ENCODE measurements at regions not wholly inside any gene's neighbourhood (a gene's known extent, or its start where the extent isn't known, plus 50 kb on each side); places are given as distances from the start of the nearest gene placed in this dataset.

DNA sequence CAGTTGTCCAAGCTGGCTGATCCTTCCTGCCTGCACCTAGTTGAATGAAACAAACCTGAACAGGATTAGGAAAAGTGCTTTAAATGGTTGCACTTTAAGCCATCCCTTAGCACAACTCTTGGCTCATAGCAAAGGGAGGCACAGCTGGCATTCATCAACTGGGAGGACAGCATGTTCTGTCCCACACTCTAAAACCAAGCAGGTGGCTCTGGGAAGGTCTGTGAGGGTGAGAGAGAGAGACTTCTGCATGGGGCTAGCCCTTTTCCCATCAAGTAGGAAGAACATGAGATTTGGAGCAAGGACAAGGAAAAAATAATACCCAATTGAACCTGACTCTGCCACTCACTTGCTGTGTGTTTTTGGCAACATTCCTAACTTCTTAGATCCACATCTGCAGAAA is 140.9 kb upstream of the CCL2 start:
- no peak overlapping the region for H3K9ac ChIP-seq (ENCODE audit: low read depth in 1 of 2, low read length in 2 of 2)
- H3K4me1 ChIP-seq (ENCODE audit: control insufficient read depth in 4 of 4, insufficient read depth in 4 of 4, low read length in 3 of 4), result peaks cover 2 to 13% (median 10%) of the 10 kb centered on the region in 4 donors
- no peaks in the 10 kb centered on the region for H3K27me3 ChIP-seq (ENCODE audit: control insufficient read depth in 4 of 4, insufficient read depth in 4 of 4, low read length in 3 of 4)
- H3K9me3 ChIP-seq (ENCODE audit: control insufficient read depth in 4 of 4, low read length in 3 of 4), result no peaks in the 10 kb centered on the region
- no peaks in the 10 kb centered on the region for H3K36me3 ChIP-seq (ENCODE audit: control insufficient read depth in 4 of 4, insufficient read depth in 3 of 4, low read depth in 1 of 4, low read length in 3 of 4)
- no peak for DNase-seq (ENCODE audit: low spot score)
- TF ChIP-seq NR2F2 (IDR thresholded peaks at IDR 0.05) (no peak), SP1 (IDR thresholded peaks at IDR 0.05) (no peak), RAD21 (IDR thresholded peaks at IDR 0.05) (no peak), FOXA2 (IDR thresholded peaks at IDR 0.05) (no peak), JUND (IDR thresholded peaks at IDR 0.05) (no peak), EGR1 (IDR thresholded peaks at IDR 0.05; ENCODE audit: low read depth in 2 of 2) (no peak), GABPA (IDR thresholded peaks at IDR 0.05 in 1 of 2, conservative IDR thresholded peaks at IDR 0.05 in 1 of 2) (no peak), RXRA (IDR thresholded peaks at IDR 0.05) (no peak), HNF4G (IDR thresholded peaks at IDR 0.05) (no peak), YY1 (IDR thresholded peaks at IDR 0.05) (no peak), HNF4A (conservative IDR thresholded peaks at IDR 0.05) (no peak), TAF1 (conservative IDR thresholded peaks at IDR 0.05) (no peak), FOXA1 (IDR thresholded peaks at IDR 0.05) (no peak)
- TF ChIP-seq, protein P1, sequence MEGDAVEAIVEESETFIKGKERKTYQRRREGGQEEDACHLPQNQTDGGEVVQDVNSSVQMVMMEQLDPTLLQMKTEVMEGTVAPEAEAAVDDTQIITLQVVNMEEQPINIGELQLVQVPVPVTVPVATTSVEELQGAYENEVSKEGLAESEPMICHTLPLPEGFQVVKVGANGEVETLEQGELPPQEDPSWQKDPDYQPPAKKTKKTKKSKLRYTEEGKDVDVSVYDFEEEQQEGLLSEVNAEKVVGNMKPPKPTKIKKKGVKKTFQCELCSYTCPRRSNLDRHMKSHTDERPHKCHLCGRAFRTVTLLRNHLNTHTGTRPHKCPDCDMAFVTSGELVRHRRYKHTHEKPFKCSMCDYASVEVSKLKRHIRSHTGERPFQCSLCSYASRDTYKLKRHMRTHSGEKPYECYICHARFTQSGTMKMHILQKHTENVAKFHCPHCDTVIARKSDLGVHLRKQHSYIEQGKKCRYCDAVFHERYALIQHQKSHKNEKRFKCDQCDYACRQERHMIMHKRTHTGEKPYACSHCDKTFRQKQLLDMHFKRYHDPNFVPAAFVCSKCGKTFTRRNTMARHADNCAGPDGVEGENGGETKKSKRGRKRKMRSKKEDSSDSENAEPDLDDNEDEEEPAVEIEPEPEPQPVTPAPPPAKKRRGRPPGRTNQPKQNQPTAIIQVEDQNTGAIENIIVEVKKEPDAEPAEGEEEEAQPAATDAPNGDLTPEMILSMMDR (IDR thresholded peaks at IDR 0.05; ENCODE audit: low read depth, low read length, missing input control), result no peak
- TF ChIP-seq, protein P2, sequence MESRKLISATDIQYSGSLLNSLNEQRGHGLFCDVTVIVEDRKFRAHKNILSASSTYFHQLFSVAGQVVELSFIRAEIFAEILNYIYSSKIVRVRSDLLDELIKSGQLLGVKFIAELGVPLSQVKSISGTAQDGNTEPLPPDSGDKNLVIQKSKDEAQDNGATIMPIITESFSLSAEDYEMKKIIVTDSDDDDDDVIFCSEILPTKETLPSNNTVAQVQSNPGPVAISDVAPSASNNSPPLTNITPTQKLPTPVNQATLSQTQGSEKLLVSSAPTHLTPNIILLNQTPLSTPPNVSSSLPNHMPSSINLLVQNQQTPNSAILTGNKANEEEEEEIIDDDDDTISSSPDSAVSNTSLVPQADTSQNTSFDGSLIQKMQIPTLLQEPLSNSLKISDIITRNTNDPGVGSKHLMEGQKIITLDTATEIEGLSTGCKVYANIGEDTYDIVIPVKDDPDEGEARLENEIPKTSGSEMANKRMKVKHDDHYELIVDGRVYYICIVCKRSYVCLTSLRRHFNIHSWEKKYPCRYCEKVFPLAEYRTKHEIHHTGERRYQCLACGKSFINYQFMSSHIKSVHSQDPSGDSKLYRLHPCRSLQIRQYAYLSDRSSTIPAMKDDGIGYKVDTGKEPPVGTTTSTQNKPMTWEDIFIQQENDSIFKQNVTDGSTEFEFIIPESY (IDR thresholded peaks at IDR 0.05), result no peak
- TF ChIP-seq, protein P3, sequence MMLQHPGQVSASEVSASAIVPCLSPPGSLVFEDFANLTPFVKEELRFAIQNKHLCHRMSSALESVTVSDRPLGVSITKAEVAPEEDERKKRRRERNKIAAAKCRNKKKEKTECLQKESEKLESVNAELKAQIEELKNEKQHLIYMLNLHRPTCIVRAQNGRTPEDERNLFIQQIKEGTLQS (IDR thresholded peaks at IDR 0.05), result no peak
- TF ChIP-seq, protein P4, sequence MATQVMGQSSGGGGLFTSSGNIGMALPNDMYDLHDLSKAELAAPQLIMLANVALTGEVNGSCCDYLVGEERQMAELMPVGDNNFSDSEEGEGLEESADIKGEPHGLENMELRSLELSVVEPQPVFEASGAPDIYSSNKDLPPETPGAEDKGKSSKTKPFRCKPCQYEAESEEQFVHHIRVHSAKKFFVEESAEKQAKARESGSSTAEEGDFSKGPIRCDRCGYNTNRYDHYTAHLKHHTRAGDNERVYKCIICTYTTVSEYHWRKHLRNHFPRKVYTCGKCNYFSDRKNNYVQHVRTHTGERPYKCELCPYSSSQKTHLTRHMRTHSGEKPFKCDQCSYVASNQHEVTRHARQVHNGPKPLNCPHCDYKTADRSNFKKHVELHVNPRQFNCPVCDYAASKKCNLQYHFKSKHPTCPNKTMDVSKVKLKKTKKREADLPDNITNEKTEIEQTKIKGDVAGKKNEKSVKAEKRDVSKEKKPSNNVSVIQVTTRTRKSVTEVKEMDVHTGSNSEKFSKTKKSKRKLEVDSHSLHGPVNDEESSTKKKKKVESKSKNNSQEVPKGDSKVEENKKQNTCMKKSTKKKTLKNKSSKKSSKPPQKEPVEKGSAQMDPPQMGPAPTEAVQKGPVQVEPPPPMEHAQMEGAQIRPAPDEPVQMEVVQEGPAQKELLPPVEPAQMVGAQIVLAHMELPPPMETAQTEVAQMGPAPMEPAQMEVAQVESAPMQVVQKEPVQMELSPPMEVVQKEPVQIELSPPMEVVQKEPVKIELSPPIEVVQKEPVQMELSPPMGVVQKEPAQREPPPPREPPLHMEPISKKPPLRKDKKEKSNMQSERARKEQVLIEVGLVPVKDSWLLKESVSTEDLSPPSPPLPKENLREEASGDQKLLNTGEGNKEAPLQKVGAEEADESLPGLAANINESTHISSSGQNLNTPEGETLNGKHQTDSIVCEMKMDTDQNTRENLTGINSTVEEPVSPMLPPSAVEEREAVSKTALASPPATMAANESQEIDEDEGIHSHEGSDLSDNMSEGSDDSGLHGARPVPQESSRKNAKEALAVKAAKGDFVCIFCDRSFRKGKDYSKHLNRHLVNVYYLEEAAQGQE (IDR thresholded peaks at IDR 0.05), result no peak
- TF ChIP-seq, protein P5, sequence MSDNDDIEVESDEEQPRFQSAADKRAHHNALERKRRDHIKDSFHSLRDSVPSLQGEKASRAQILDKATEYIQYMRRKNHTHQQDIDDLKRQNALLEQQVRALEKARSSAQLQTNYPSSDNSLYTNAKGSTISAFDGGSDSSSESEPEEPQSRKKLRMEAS (IDR thresholded peaks at IDR 0.05), result no peak
- no peak overlapping the region for H3K27ac ChIP-seq (ENCODE audit: low read depth in 1 of 2, low read length in 2 of 2)
- H3K4me3 ChIP-seq (ENCODE audit: low read depth in 1 of 3, low read length in 3 of 3), result no peak overlapping the region

Data from liver (tissue), 7 donors.